Osteoblast (primary cell): ENCODE measurements at regions not wholly inside any gene's neighbourhood (a gene's known extent, or its start where the extent isn't known, plus 50 kb on each side); places are given as distances from the start of the nearest gene placed in this dataset.

Source experiments
- DNase-seq: peaks from one replicate; pipeline ENCODE4 v3.0.0; 2011; ENCODE audit warnings: low spot score, mixed read lengths; ENCODE audit not compliant: insufficient read length; ENCODE audit errors: missing footprints
- H2AFZ ChIP-seq: 2 replicates; pipeline ENCODE4 v1.6.0; 2011; ENCODE audit warnings: mild to moderate bottlenecking, low read length
- H3K27ac ChIP-seq: 2 replicates; pipeline ENCODE4 v1.5.1; 2011; ENCODE audit warnings: mild to moderate bottlenecking, low read depth, low read length, moderate library complexity
- H3K27me3 ChIP-seq: 2 replicates; pipeline ENCODE4 v1.6.0; 2012; ENCODE audit warnings: mild to moderate bottlenecking, control low read depth, inconsistent platforms, low read length, moderate library complexity; ENCODE audit not compliant: insufficient read depth
- H3K36me3 ChIP-seq: 2 replicates; pipeline ENCODE4 v1.5.1; 2011; ENCODE audit warnings: mild to moderate bottlenecking, low read length, control low read depth, moderate library complexity; ENCODE audit not compliant: insufficient read depth
- H3K4me1 ChIP-seq: 2 replicates; pipeline ENCODE4 v1.5.1; 2011; ENCODE audit warnings: mild to moderate bottlenecking, low read length, control low read depth, moderate library complexity; ENCODE audit not compliant: insufficient read depth
- H3K4me2 ChIP-seq: 2 replicates; pipeline ENCODE4 v1.6.0; 2011; ENCODE audit warnings: mild to moderate bottlenecking, low read length; ENCODE audit not compliant: insufficient read depth
- H3K4me3 ChIP-seq: fragments of 200-600 bp; sonication (generic); 3 replicates; pipeline ENCODE4 v1.5.1; 2012; ENCODE audit warnings: mild to moderate bottlenecking, low read length, inconsistent platforms; ENCODE audit not compliant: insufficient read depth
- H3K79me2 ChIP-seq: 2 replicates; pipeline ENCODE4 v1.6.0; 2012; ENCODE audit warnings: mild to moderate bottlenecking, low read length, control low read depth, inconsistent platforms; ENCODE audit not compliant: insufficient read depth
- H3K9me3 ChIP-seq: 2 replicates; pipeline ENCODE4 v1.5.1; 2011; ENCODE audit warnings: low read depth, low read length, control low read depth
- H4K20me1 ChIP-seq: 2 replicates; pipeline ENCODE4 v1.6.0; 2012; ENCODE audit warnings: mild to moderate bottlenecking, low read length, control low read depth; ENCODE audit not compliant: insufficient read depth
- CTCF ChIP-seq: IDR thresholded peaks from 2 replicates; pipeline ENCODE4 v1.5.1; 2011; ENCODE audit warnings: mild to moderate bottlenecking, low read depth, low read length, moderate library complexity; ENCODE audit errors: extremely low read depth

- no peak overlapping the region for H3K27ac ChIP-seq
- H2AFZ ChIP-seq: no peak overlapping the region
- H3K4me1 ChIP-seq: no peaks in the 10 kb centered on the region
- H4K20me1 ChIP-seq: no peaks in the 10 kb centered on the region
- H3K27me3 ChIP-seq: peaks cover 34% of the 10 kb centered on the region
- no peaks in the 10 kb centered on the region for H3K9me3 ChIP-seq
- TF ChIP-seq CTCF: no peak
- H3K4me2 ChIP-seq: no peak overlapping the region
- no peaks in the 10 kb centered on the region for H3K36me3 ChIP-seq
- no peak overlapping the region for H3K4me3 ChIP-seq
- no peaks in the 10 kb centered on the region for H3K79me2 ChIP-seq
- DNase-seq: peak; percentile 61
Measured at GRCh38 chr3:128563439-128563838, 70.4 kb upstream of the GATA2 start.

GRCh38 chr3:128561504-128561903, 68.5 kb upstream of the GATA2 start:
- no peaks in the 10 kb centered on the region for H4K20me1 ChIP-seq
- no peaks in the 10 kb centered on the region for H3K79me2 ChIP-seq
- no peaks in the 10 kb centered on the region for H3K4me1 ChIP-seq
- peaks cover 32% of the 10 kb centered on the region for H3K27me3 ChIP-seq
- H3K4me3 ChIP-seq: no peak overlapping the region
- no peaks in the 10 kb centered on the region for H3K36me3 ChIP-seq
- no peak overlapping the region for H2AFZ ChIP-seq
- TF ChIP-seq CTCF: no peak
- no peaks in the 10 kb centered on the region for H3K9me3 ChIP-seq
- no peak overlapping the region for H3K4me2 ChIP-seq
- DNase-seq: no peak
- H3K27ac ChIP-seq: no peak overlapping the region

GRCh38 chr3:128560768-128561167, 67.8 kb upstream of the GATA2 start:
- no peaks in the 10 kb centered on the region for H3K4me1 ChIP-seq
- DNase-seq: peak; percentile 45
- peaks cover 29% of the 10 kb centered on the region for H3K27me3 ChIP-seq
- no peaks in the 10 kb centered on the region for H4K20me1 ChIP-seq
- H3K79me2 ChIP-seq: no peaks in the 10 kb centered on the region
- H3K4me3 ChIP-seq: no peak overlapping the region
- no peak overlapping the region for H2AFZ ChIP-seq
- no peak overlapping the region for H3K4me2 ChIP-seq
- no peaks in the 10 kb centered on the region for H3K36me3 ChIP-seq
- H3K9me3 ChIP-seq: no peaks in the 10 kb centered on the region
- H3K27ac ChIP-seq: no peak overlapping the region
- no peak for TF ChIP-seq CTCF

GRCh38 chr3:128559486-128560225, 66.7 kb upstream of the GATA2 start:
- H2AFZ ChIP-seq: no peak overlapping the region
- TF ChIP-seq CTCF: no peak
- no peaks in the 10 kb centered on the region for H3K79me2 ChIP-seq
- H3K4me2 ChIP-seq: no peak overlapping the region
- H3K27ac ChIP-seq: no peak overlapping the region
- H3K9me3 ChIP-seq: no peaks in the 10 kb centered on the region
- H3K4me3 ChIP-seq: no peak overlapping the region
- H3K36me3 ChIP-seq: no peaks in the 10 kb centered on the region
- H3K4me1 ChIP-seq: no peaks in the 10 kb centered on the region
- DNase-seq: peak; percentile 72
- H4K20me1 ChIP-seq: no peaks in the 10 kb centered on the region
- H3K27me3 ChIP-seq: peaks cover 29% of the 10 kb centered on the region
